GM19463 (cell line): ENCODE measurements at regions not wholly inside any gene's neighbourhood (a gene's known extent, or its start where the extent isn't known, plus 50 kb on each side); places are given as distances from the start of the nearest gene placed in this dataset.

Source experiments
- ATAC-seq: cut with Tn5 transposase; IDR thresholded peaks from one replicate; pipeline ENCODE4 v1.9.1; 2021; ENCODE audit warnings: mild to moderate bottlenecking, moderate library complexity; ENCODE audit not compliant: unreplicated experiment

DNA sequence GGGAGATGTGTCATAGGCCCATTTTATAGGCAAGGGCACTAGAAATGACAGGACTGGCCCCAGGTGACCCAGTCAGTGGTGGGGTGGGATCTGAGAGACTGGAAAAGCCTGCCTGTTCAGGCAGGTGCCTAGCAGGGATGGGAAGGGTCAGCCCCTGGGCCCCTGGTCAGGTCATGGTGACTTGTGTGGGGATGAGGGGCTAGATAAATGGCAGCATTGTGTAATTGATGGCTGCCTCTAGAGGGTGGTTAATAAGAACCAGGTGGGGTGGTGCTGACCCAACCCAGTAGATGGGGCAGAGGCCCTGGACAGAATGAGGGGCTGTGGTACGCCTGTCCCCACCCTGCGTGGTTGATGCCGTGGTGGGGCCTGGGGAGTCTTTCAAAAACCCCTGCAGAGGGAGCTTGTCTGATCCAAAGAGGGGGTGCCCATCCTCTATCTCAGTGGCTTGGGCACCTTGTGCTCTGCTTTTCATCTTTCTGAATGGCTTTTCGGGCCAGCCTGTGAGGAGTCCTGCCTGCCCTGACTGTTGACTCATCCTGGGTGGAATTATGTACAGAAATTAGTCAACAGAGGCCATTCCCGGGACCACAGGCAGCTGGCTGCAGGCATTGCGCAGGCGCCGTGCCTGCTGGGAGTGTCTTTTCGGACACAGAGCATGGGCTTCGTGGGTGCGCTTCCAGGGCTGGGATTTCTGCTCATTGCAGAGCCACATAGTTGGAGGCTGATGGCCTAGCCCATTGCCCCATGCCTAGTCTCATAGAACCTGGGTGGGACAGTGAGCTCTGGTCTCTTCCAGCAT, 93.6 kb upstream of the PITX1 start:
- ATAC-seq: no peak

DNA sequence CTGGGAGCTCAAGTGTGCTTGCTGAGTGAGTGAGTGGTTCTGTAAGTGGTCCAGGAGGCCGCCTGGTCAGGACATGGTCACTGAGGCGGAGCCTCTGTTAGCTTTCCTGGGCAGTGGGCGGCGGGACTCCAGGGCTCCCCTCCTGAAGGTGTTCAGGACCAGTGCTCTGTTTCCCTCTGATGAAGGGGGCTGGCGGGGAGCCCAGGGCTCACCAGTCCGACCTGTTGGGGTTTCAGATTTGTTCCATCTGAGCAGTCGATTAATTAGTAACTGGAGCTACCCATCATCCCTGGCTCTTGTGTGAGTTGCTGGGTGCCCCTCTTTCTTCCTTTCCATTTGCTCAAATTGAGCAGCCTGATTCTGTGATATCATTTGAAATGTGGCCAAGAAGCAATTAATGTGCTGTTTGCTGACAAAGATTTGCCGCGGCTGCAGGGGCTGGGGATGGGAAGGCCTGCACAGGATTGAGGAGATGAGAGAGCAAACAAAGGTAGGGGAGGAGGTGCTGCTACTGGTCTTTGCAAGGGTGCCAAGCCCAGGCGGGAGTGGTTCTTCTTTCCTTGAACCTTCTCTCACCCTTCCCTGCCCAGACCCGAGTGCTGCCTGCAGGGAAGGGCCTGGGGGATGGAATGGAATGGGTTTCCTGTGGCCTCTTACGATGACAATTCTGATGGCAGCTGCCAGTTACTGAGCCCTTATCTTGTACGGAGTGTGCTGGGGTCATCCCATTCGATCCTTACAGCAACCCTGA, 92.8 kb upstream of the PITX1 start:
- ATAC-seq: no peak

GRCh38 chr5:135124724-135125123, 90.7 kb upstream of the PITX1 start:
- no peak for ATAC-seq

DNA sequence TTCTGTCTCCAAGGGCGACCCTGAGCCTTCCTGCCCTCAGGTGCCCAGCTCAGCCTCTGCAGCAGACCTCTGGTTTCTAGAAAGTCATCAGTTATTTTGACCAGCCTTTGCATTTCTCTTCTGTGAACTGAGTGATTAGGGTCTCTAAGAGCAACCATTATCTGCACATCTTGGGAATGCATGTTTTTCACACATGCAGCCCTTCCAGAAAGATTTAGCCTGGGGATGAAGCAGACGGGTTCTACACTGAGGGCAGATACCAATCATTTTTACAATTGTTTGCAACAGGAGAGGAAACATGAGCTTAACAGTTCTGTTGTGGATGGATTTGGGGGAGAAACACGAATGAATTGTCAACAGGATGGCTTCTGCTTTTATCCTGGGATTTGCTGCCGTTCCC, 90.1 kb upstream of the PITX1 start:
- ATAC-seq: no peak

GRCh38 chr5:135122797-135123196, 88.8 kb upstream of the PITX1 start:
- no peak for ATAC-seq

DNA sequence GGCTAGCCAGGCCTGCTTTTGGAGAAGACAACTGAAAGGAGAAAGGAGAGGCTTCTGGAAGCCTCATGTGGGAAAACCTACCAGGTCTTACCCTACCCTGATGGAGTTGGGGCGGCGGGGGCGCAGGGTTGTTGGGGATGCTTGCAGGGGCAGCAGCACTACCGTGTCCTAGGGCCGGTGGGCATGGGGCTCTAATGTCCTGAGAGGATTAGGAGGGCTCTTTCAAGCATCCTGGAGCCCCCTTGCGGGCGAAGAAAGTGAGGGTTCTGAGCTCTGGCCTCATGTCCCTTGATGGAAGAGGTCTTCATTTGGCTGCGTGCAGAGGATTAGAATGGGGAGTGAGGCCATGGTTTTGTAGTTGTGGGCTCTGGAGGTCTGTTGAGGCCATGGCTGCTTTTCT, 86.9 kb upstream of the PITX1 start:
- no peak for ATAC-seq

DNA sequence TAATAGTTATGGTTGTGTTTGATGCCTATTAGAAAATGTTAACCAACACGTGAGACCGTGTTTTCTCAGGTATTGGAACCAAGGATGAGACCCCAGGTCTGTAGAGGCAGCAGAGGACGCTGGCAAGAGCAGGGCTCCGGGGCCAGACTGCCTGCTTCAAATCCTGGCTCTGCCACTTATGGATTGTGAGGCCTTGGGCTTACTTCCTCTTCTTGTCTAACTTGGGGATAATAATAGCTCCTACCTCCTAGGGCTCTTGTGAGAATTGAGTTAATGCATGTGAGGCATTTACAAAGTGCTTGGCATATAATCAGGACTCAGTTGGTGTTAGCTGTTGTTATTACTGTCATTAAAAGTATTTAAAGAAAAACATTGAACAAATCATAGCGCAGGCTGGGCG, 85.5 kb upstream of the PITX1 start:
- no peak for ATAC-seq

GRCh38 chr5:135117590-135117989, 83.6 kb upstream of the PITX1 start:
- ATAC-seq: no peak

DNA sequence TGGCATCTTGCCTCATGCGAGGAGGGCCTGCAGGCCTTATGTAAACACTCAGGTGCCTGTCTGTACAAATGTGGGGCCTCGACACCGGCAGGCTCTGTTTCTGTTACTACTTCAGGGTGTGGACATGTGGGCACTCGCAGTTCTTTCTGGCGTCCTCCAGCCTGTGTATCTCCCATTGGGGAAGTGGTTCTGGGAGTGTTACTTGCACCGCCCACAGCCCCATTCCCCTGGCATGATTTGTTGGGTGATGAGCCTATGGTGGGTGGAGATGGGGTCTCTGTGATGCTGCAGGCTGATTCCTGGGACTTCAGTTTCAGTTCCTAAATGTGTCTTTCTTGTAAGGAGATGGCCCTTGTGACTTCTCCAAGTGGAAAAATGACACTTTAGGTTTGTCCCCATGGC, 82.1 kb upstream of the PITX1 start:
- ATAC-seq: no peak

DNA sequence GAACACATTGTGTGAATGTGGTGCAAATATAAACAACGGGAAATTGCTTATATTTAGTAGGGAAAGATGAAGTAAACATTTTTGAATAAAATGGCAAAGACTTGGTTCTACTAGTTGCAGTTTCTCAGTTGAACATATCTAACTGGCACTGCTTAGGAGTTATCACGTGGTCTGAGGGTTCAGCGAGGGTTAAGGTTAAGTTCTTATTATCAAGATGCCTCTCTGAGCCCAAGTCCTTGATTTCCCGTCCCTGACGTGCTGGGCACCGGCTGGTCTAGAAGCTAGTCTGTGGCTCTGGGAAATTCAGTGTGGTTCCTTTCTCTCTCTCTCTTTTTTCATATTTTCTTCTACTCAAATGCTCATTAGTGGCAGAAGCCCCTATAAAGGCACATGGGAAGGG, 81.6 kb upstream of the PITX1 start:
- no peak for ATAC-seq

DNA sequence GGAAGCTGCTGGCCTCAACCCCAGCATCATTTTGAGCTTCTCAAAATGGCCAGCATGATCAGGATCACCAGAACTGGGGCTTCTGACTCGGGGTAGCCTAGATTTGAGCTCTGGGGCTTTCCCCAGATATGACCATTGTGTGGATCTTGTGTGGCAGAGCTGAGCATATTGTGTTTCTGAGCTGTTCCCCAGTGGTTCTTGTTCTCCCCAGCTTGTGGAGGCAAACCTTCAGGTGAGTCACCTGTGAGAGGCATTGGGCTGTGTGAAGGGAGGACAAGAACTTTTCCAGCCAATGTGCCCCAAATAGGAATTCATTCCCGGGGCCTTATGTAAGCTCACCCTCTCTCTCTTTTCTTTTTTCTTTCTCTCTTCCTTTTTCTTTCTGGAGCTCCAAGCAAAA, 80.7 kb upstream of the PITX1 start:
- ATAC-seq: no peak

DNA sequence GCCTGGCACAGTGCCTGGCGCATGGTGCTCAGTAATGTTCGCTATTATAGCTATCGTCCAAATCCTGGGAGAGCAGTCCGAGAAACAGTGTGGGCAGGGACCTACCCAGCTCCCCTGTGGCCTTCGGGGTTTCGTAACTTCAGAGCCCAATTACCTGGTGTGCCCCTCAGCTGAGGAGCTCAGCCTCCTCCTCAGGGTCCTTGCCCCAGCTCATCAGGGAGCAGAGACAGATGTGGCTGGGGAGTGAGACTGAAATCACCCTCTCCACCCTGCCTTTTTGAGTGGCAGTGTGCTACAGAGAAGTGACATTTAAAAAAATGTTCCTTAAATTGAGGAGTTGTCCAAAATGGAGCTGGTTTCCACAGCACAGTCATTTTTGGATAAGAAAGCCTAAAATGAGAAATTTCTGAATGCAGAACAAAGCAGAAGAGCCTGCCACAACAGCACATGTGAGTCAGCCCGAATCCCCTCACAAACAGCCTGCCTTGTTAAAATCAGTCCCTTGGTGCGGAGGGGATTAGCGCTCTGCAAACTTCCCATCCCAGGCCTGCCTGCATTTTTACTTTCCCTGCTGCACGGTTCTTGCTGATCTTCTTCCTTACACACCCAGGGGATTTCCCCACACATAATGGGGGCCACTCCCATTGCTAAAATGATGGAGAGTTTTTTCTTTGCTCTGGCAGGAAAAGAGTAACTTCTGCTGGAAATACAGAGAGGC, 78.1 kb upstream of the PITX1 start:
- ATAC-seq: no peak

DNA sequence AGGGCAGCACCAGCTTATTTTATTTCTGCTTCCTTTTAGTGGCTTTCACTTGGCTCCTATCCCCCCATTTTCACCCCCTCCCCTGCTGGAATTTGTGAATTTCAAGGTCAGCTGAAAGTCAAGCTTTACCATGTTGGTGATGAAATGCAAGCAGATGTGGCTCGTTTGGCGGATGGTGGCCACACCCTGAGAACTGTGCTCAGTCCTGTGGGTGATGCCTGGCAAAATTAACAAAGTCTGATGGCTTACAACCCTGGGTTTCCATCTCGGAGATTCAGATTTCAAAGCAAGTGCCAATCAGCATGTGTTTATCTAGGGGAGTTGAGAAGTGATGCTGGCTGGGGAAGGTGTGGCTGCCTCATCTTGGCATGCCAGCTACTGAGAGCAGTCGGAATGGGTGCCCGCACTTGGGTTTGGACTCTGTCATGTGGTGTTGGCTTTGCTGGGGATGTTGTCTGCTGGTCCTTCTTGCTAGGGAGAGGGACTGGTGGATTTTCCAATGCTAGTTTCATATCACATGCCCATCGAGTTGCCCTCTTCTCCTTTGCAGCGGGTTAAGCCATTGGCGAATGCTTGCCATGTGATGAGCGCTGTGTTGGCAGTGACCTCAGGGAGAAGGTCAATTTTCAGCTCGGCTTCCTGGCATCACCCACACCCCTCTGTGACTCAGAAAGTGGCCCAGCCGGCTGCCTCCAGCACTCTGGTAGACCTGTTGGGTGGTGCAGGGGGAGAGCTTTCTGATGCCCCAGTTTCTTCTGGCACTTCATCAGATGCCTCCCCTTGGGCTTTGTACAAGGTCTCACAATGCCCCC, 77.0 kb upstream of the PITX1 start:
- ATAC-seq: no peak

GRCh38 chr5:135108992-135109391, 75.0 kb upstream of the PITX1 start:
- ATAC-seq: no peak

- no peak for ATAC-seq
These were observed 74.5 kb upstream of the PITX1 start for GRCh38 chr5:135108569-135108968.

DNA sequence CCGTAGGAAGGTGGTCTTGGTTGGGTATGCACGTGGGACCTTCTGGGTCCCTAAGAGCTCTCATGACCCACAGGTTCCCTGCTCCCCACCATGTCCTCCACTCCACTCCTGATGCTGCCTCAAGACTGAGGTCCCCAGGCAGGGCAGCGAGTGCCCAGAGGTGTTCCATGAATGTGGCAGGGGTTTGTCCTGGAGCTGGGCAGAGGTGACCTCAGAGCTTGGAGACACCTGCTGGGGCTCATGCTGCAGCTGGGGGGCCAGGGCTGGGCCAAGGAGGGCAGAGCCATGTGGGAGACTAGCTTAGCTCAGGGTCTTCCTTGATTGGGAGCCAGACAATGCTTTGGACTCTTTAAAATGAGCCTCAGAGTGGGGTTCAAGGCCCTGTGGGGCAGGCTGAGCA, 74.0 kb upstream of the PITX1 start:
- no peak for ATAC-seq

DNA sequence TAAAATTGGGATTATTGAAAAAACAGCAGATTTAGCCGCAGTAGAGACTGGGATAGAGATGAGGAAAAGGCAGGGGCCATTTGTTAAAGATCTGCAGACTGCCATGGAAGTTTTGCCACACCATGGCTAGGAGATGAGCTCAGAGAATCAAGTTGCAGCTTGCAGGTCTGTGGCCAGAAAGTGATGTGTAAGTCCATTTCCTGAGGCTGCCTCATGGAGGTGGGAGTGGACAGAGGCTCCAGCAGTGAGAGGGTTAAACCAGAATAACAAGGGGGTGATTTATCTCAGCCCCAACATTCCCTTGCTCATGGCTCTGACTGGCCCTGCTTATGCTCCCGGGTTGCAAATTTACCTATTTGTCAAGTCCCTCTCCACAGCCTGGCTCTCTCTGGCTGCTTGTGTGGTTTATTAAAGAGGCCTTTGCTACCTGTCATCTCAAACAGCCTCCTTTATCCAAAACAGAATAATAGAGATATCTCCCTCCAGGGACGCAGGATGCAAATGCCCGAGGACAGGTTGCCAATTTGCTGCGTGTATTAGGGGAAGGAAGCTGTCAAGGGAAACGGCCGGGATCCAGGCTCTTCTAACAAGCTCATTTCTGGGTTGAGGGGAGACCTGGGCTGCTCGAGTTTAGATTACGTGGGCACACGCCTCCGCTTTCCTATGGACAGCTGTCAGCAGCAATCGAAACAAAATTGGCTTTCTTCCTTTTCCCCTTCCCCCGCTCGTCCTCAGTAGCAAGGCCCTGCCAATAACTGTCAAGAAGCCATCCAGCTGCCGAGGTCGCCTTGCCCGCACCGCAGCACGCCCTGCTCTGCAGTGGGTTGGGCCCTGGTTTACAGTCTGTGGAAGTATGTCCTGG, 72.8 kb upstream of the PITX1 start:
- ATAC-seq: no peak

GRCh38 chr5:135106136-135106535, 72.1 kb upstream of the PITX1 start:
- no peak for ATAC-seq

DNA sequence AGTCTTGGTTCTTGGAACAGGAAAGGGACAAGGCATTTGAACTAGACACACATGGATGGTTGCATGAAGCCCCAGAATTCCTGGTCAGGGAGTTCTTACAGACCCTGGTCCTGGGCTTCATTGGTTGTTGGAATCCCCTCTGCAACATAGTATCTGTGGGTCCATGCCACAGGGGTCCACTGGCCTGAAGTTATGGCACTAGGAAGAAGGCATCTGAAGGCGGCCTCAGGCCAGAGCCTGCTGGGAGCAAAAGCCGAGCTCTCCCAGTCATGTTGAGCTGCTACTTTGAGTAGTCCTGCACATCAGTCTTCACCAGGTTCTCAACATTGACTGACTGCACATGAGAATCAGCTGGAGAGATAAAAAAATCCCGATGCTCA, 71.1 kb upstream of the PITX1 start:
- no peak for ATAC-seq

GRCh38 chr5:135103575-135103853, 69.5 kb upstream of the PITX1 start:
- ATAC-seq: no peak
